Vagina (tissue), 2 donors: ENCODE measurements at regions not wholly inside any gene's neighbourhood (a gene's known extent, or its start where the extent isn't known, plus 50 kb on each side); places are given as distances from the start of the nearest gene placed in this dataset.

Source experiments
- DNase-seq, 2 donors: peaks; one replicate each; pipeline ENCODE4 v3.0.0-alpha.2; 2017; ENCODE audit errors: extremely low spot score in 2 of 2
- H3K27ac ChIP-seq: fragments of 200-600 bp; sonication (generic); one replicate; pipeline ENCODE4 v1.5.1; 2019
- H3K27me3 ChIP-seq: fragments of 200-600 bp; sonication (generic); one replicate; pipeline ENCODE4 v1.5.1; 2019
- H3K36me3 ChIP-seq, 2 donors: fragments of 200-600 bp; sonication (generic); one replicate each; pipeline ENCODE4 v1.5.1; 2017 to 2019
- H3K4me1 ChIP-seq: fragments of 200-600 bp; sonication (generic); one replicate; pipeline ENCODE4 v1.5.1; 2019
- H3K4me3 ChIP-seq, 2 donors: fragments of 200-600 bp; sonication (generic); 1 replicate in 1 of 2; 2 replicates in 1 of 2; pipeline ENCODE4 v1.5.1; 2016 to 2019
- H3K9me3 ChIP-seq: fragments of 200-600 bp; sonication (generic); one replicate; pipeline ENCODE4 v1.5.1; 2019
- CTCF ChIP-seq, 3 experiments: fragments of 450-650 bp in 2 of 3; fragments of 200-600 bp in 1 of 3; sonication (generic) in 1 of 3; IDR thresholded peaks; one replicate each; pipeline ENCODE4 v1.5.1; 2017 to 2019; ENCODE audit warnings: antibody characterized with exemption in 3 of 3, mild to moderate bottlenecking in 2 of 3, moderate library complexity in 2 of 3
- POLR2A ChIP-seq, 2 donors: fragments of 450-650 bp; IDR thresholded peaks; one replicate each; pipeline ENCODE4 v1.6.1; 2017; ENCODE audit warnings: antibody characterized with exemption in 2 of 2, mild to moderate bottlenecking in 2 of 2, moderate library complexity in 2 of 2
- POLR2AphosphoS5 ChIP-seq, 2 donors: sonication (generic); formaldehyde crosslinking; IDR thresholded peaks; one replicate each; pipeline ENCODE4 v1.9.0; 2017; ENCODE audit warnings: antibody characterized with exemption in 2 of 2, mild to moderate bottlenecking in 2 of 2, low read depth in 1 of 2; ENCODE audit not compliant: insufficient read depth in 1 of 2
- intact Hi-C: fragments of 100-400 bp; cut with DNase I; formaldehyde crosslinking; loops from one replicate; pipeline ENCODE4 v1.15.1; 2023

- H3K36me3 ChIP-seq = no peaks in the 10 kb centered on the region
- no peaks in the 10 kb centered on the region for H3K9me3 ChIP-seq
- no peak for TF ChIP-seq POLR2AphosphoS5 (IDR thresholded peaks at IDR 0.05; ENCODE audit: insufficient read depth in 1 of 2, low read depth in 1 of 2)
- no peak for TF ChIP-seq CTCF (IDR thresholded peaks at IDR 0.05)
- no peak for TF ChIP-seq POLR2A (IDR thresholded peaks at IDR 0.05)
- no peak overlapping the region for H3K4me3 ChIP-seq
- no peak overlapping the region for H3K27ac ChIP-seq
- no peak for DNase-seq
- H3K4me1 ChIP-seq = no peaks in the 10 kb centered on the region
- H3K27me3 ChIP-seq = no peaks in the 10 kb centered on the region
- intact Hi-C loops = no loop called here
Observed at GRCh38 chr3:165455360-165455759, 259.2 kb upstream of the SLITRK3 start.

GRCh38 chr3:165451371-165452070 lies 255.3 kb upstream of the SLITRK3 start:
- H3K4me1 ChIP-seq = no peaks in the 10 kb centered on the region
- intact Hi-C loops = no loop called here
- no peaks in the 10 kb centered on the region for H3K36me3 ChIP-seq
- no peak overlapping the region for H3K4me3 ChIP-seq
- no peak for DNase-seq
- H3K27me3 ChIP-seq = no peaks in the 10 kb centered on the region
- no peaks in the 10 kb centered on the region for H3K9me3 ChIP-seq
- TF ChIP-seq POLR2AphosphoS5 (IDR thresholded peaks at IDR 0.05; ENCODE audit: insufficient read depth in 1 of 2, low read depth in 1 of 2) (no peak), POLR2A (IDR thresholded peaks at IDR 0.05) (no peak), CTCF (IDR thresholded peaks at IDR 0.05) (no peak)
- H3K27ac ChIP-seq = no peak overlapping the region

GRCh38 chr3:165446555-165446954 lies 250.4 kb upstream of the SLITRK3 start:
- Histone ChIP-seq H3K36me3 (no peaks in the 10 kb centered on the region), H3K27ac (no peak overlapping the region), H3K9me3 (no peaks in the 10 kb centered on the region), H3K4me1 (no peaks in the 10 kb centered on the region), H3K4me3 (no peak overlapping the region), H3K27me3 (no peaks in the 10 kb centered on the region)
- intact Hi-C loops = no loop called here
- DNase-seq = no peak
- no peak for TF ChIP-seq POLR2A (IDR thresholded peaks at IDR 0.05)
- TF ChIP-seq POLR2AphosphoS5 (IDR thresholded peaks at IDR 0.05; ENCODE audit: insufficient read depth in 1 of 2, low read depth in 1 of 2) = no peak
- no peak for TF ChIP-seq CTCF (IDR thresholded peaks at IDR 0.05)

GRCh38 chr3:165444745-165445144 lies 248.6 kb upstream of the SLITRK3 start:
- Histone ChIP-seq H3K4me1 (no peaks in the 10 kb centered on the region), H3K9me3 (no peaks in the 10 kb centered on the region), H3K27ac (no peak overlapping the region), H3K4me3 (no peak overlapping the region), H3K36me3 (no peaks in the 10 kb centered on the region), H3K27me3 (no peaks in the 10 kb centered on the region)
- no peak for DNase-seq
- intact Hi-C loops = no loop called here
- TF ChIP-seq POLR2AphosphoS5 (IDR thresholded peaks at IDR 0.05; ENCODE audit: insufficient read depth in 1 of 2, low read depth in 1 of 2) (no peak), POLR2A (IDR thresholded peaks at IDR 0.05) (no peak), CTCF (IDR thresholded peaks at IDR 0.05) (no peak)

GRCh38 chr3:165443664-165444063 lies 247.5 kb upstream of the SLITRK3 start:
- Histone ChIP-seq H3K4me1 (no peaks in the 10 kb centered on the region), H3K4me3 (no peak overlapping the region), H3K27ac (no peak overlapping the region), H3K27me3 (no peaks in the 10 kb centered on the region), H3K9me3 (no peaks in the 10 kb centered on the region), H3K36me3 (no peaks in the 10 kb centered on the region)
- no peak for DNase-seq
- intact Hi-C loops = no loop called here
- TF ChIP-seq POLR2AphosphoS5 (IDR thresholded peaks at IDR 0.05; ENCODE audit: insufficient read depth in 1 of 2, low read depth in 1 of 2) (no peak), CTCF (IDR thresholded peaks at IDR 0.05) (no peak), POLR2A (IDR thresholded peaks at IDR 0.05) (no peak)
